ENCODE measurements at regions not wholly inside any gene's neighbourhood (a gene's known extent, or its start where the extent isn't known, plus 50 kb on each side); places are given as distances from the start of the nearest gene placed in this dataset.

DNA sequence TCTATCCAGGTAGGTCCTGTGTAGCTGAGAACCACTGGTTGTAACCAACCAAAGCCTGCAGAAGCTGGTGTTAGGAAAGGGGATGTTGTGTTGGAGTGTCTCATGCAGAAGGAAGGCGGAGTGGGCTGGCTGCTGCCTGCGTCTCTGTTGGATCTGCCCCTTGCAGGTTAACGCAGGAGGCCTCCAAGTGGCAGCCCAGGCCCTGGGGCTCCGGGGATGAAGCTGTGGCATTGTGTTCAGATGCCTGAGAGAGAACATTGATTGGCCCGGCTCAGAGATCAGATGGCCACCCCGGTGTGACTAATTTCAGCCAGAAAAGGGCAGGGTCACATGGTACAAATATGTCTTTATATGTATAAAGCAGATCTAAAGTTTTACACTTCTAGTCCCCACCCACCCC is 216.0 kb downstream of the GLI2 start:
- Histone ChIP-seq H3K79me2 (ENCODE audit: control insufficient read depth, insufficient read depth, low read length) (no peaks in the 10 kb centered on the region), H3K36me3 (ENCODE audit: control insufficient read depth in 2 of 2, insufficient read depth in 2 of 2, low read length in 1 of 2) (no peaks in the 10 kb centered on the region), H4K20me1 (ENCODE audit: control insufficient read depth, insufficient read depth) (no peaks in the 10 kb centered on the region; the same call in 1 of the 2 replicates), H3K4me1 (ENCODE audit: control insufficient read depth, insufficient read depth, low read length) (no peaks in the 10 kb centered on the region), H3K9ac (ENCODE audit: control insufficient read depth, insufficient read depth, low read length) (no peak overlapping the region), H3K27me3 (replicated peaks in 1 of 2; ENCODE audit: control insufficient read depth in 2 of 2, insufficient read depth in 2 of 2, low read length in 1 of 2) (peaks cover 0 to 2% of the 10 kb centered on the region in 2 experiments; a peak in 2 of 4 replicates), H3K9me3 (replicated peaks; ENCODE audit: control insufficient read depth, insufficient read depth, low read length) (no peaks in the 10 kb centered on the region), H2AFZ (ENCODE audit: control insufficient read depth, low read depth, low read length) (no peak overlapping the region), H3K4me3 (no peak overlapping the region), H3K4me2 (ENCODE audit: control insufficient read depth, insufficient read depth) (no peak overlapping the region), H3K27ac (ENCODE audit: control insufficient read depth, insufficient read depth) (no peak overlapping the region)
- no peak for DNase-seq (ENCODE audit: low read depth, low spot score)
- in situ Hi-C loops (cut with MboI) = no loop called here
- SMC1A ChIA-PET (ENCODE audit: uncharacterized antibody, unreplicated experiment) = no interaction called here
- RAD21 ChIA-PET (ENCODE audit: unreplicated experiment) = no interaction called here
- no peak for ATAC-seq
- WGBS (ENCODE audit: insufficient coverage, insufficient replicate concordance, low lambda C conversion rate, missing lambda C conversion rate) = 10% methylated on average over 6 of the region's 6 CpGs
- CTCF ChIA-PET = no interaction called here
- POLR2A ChIA-PET = no interaction called here
- BruUV-seq (replicated peaks) = no TSS peak
- intact Hi-C loops (cut with micrococcal nuclease; ENCODE audit: unreplicated experiment) = no loop called here
- no peak for FAIRE-seq
- no peak for TF ChIP-seq SIX5 (IDR thresholded peaks at IDR 0.05; ENCODE audit: low read depth, low read length, severe bottlenecking)
- TF ChIP-seq PAX8 (IDR thresholded peaks at IDR 0.05) = no peak
- no peak for TF ChIP-seq CBX5 (IDR thresholded peaks at IDR 0.05; ENCODE audit: low read depth)
- no peak for TF ChIP-seq STAT3 (IDR thresholded peaks at IDR 0.05; ENCODE audit: low read depth, low read length)
- no peak for TF ChIP-seq NFYB (IDR thresholded peaks at IDR 0.05; ENCODE audit: insufficient read depth, low read depth, low read length)
- no peak for TF ChIP-seq TBL1XR1 (IDR thresholded peaks at IDR 0.05; ENCODE audit: low read depth, low read length)
- TF ChIP-seq ESRRA (IDR thresholded peaks at IDR 0.05; ENCODE audit: low read length) = no peak
- no peak for TF ChIP-seq EP300 (IDR thresholded peaks at IDR 0.05; ENCODE audit: borderline replicate concordance in 1 of 2, control insufficient read depth in 1 of 2, low read depth in 2 of 2, low read length in 2 of 2)
- no peak for TF ChIP-seq CHD2 (IDR thresholded peaks at IDR 0.05; ENCODE audit: borderline replicate concordance, low read depth, low read length)
- TF ChIP-seq SRF (IDR thresholded peaks at IDR 0.05; ENCODE audit: low read depth in 2 of 2, low read length in 2 of 2) = no peak
- TF ChIP-seq E4F1 (IDR thresholded peaks at IDR 0.05; ENCODE audit: borderline replicate concordance, partially characterized antibody) = no peak
- TF ChIP-seq SKIL (IDR thresholded peaks at IDR 0.05; ENCODE audit: low read depth, poor library complexity, severe bottlenecking) = no peak
- TF ChIP-seq MTA3 (IDR thresholded peaks at IDR 0.05; ENCODE audit: borderline replicate concordance, low read length) = no peak
- TF ChIP-seq NKRF (conservative IDR thresholded peaks at IDR 0.05) = no peak
- TF ChIP-seq, protein P1, sequence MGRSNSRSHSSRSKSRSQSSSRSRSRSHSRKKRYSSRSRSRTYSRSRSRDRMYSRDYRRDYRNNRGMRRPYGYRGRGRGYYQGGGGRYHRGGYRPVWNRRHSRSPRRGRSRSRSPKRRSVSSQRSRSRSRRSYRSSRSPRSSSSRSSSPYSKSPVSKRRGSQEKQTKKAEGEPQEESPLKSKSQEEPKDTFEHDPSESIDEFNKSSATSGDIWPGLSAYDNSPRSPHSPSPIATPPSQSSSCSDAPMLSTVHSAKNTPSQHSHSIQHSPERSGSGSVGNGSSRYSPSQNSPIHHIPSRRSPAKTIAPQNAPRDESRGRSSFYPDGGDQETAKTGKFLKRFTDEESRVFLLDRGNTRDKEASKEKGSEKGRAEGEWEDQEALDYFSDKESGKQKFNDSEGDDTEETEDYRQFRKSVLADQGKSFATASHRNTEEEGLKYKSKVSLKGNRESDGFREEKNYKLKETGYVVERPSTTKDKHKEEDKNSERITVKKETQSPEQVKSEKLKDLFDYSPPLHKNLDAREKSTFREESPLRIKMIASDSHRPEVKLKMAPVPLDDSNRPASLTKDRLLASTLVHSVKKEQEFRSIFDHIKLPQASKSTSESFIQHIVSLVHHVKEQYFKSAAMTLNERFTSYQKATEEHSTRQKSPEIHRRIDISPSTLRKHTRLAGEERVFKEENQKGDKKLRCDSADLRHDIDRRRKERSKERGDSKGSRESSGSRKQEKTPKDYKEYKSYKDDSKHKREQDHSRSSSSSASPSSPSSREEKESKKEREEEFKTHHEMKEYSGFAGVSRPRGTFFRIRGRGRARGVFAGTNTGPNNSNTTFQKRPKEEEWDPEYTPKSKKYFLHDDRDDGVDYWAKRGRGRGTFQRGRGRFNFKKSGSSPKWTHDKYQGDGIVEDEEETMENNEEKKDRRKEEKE (IDR thresholded peaks at IDR 0.05) = no peak
